ENCODE measurements at regions not wholly inside any gene's neighbourhood (a gene's known extent, or its start where the extent isn't known, plus 50 kb on each side); places are given as distances from the start of the nearest gene placed in this dataset.
"Not testable (repeated sequence)": the region's sequence is repeated elsewhere in the genome, so short reads cannot be mapped to it uniquely, and the experiment has no call there.

DNA sequence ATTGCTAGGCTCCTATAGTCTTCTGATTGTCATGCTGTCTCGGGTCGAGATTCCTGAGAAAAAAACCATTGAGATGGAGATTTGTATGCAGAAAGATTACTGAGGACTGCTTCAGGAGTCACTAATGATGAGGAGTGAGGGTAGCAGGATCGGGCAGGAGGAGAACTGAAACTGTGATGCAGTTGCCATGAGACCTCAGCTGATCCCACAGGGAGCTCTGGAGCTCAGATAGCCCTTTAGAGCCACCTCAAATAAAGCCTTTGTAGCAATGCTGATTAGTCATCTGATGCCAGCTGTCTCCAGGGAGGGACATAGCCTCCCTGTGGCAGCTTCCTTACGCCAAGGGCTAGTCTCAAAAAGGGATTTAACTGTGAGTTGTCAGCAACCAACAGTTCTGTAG lies 256.9 kb downstream of the DMAC1 start:
- DNase-seq (ENCODE audit: low read depth): no peak

DNA sequence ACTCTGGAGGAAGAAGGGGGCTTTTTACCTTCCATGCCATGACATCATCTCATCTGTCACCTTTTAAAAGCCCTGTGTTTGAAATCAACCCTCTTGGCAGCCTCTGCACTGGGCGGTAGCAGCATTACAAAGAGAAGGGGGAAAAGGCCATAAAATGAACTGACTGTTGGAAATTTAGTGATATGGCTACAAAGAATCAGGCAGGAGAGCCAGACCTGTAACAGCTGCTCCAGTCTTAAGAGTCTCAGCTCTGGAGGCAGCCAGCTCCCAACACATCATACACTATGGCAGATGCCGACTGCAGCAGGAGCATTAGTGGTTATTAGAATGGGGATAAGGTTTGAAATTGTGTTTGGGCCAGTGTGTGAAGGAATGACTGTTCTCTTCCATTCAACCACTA lies 257.5 kb downstream of the DMAC1 start:
- no peak for DNase-seq (ENCODE audit: low read depth)

DNA sequence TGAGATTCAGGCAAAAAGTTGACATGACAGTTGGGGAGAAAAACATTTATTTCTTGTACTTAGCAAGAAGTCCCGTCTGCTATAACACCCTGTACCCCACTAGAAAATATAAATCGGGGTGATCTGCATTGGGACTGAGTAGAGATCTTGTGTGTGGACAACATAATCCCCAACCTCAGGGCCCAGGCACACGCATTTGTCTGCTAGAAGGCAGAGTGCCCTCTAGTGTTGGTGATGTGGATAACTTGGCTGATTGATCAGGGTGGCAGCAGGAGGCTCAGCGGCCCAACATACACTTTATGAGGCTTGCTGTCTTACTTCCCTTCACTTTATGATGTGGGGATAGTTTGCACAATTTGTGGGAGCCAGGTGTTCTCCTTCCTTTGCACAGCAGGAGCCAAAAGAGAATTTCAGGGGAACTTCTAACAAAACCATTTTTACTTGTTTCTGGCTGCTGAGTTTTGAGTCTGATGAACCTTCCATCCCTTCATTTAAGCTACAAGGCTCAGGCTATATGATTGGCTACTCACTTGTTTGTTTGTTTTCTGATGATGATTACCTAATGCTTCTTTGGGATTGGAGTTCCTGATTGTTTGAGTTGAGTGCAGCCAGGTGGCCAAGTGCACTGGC lies 263.2 kb downstream of the DMAC1 start:
- no peak for DNase-seq (ENCODE audit: low read depth)

DNA sequence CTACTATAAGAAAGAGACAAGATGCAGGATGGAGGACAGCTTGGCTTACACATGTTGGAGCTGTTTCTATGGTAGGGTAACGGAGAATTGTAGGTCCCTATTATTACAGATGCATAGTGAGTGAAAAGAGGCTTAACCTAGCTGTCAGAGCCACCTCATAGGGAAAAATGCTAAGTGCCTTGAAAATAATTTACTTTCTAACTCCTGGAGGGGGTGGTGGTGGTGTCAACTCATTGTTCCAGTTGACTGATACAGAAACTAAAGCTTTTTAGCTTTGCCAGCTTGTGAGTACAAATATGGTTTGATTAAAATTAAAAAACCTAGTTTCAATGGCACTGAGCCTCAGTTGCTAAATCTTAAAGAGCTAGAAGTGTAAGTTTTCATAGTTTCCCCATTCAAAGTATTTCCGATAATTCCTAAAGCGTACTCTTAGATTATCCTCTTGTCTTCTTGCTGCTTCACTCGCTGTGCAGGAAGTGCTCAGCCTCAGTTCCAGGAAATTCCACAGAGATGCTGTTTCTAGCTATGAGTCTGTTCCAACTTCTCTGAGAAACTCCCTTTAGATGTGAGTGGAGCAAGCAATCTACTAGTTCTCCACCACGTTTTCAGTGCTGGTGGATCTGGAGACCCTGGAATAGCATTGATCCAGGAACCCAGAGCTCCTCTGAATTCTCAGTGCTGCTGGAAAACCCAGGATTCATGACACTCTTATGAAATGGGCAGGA lies 265.2 kb downstream of the DMAC1 start:
- DNase-seq (ENCODE audit: low read depth): no peak

DNA sequence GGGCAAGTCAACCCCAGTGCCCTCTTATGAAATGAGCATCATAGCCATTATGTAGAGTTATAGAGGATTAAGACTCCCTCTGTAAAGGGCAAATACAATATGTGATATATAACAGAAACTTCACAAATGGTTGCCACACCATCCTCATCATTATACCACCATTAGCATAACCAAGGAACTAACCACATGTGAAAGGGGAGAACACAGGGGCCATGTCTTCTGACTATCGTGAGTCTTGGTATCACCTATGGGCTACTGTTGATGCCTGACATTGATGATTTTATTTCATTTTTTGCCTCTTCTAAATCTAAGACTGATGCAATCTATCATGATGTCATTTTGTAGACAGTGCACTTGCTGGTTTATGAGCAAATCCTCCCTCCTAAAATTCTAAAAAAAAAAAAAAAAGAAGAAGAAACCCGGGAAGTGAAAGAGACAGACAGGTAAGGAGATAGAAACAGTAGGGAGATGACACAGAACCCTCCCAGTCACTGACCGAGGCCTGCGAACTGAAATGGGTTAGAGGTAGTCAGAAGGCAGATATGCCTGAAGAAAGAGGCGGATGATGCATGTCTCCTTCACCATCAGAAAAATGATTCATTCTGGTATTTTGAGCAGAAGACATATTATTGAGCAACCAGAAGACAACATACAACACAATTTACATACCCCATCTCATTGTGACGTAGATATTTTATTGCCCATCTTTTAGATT lies 266.0 kb downstream of the DMAC1 start:
- no peak for DNase-seq (ENCODE audit: low read depth)

DNA sequence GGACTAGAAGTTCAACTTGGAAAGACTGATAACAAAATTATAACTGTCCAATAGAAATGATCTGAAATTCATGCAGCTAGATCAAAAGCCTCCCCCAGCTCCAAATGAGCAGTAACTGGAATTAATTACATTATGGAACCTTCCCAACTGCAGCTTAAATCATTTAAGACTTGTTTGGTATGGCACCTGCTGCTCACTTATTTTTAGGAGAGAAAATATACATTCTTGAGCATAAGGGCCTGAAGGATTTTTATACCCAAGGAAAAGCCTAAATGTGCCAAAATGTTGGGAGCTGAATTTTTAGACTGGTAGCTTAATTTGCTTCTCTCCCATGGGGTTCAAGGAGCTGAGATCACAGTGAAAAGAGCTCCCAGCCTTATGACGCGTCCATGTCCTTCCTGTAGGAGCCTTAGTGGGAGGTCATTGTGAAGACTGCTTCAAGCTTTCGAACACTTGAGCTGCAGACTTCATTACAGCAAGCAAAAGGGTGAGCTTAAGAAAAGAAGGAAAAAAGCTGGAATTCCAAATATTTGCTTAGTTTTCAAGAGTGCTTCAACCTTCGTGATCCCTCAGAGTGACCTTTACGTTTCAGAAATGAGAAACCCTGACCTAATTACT lies 276.0 kb downstream of the DMAC1 start:
- no peak for DNase-seq (ENCODE audit: low read depth)

DNA sequence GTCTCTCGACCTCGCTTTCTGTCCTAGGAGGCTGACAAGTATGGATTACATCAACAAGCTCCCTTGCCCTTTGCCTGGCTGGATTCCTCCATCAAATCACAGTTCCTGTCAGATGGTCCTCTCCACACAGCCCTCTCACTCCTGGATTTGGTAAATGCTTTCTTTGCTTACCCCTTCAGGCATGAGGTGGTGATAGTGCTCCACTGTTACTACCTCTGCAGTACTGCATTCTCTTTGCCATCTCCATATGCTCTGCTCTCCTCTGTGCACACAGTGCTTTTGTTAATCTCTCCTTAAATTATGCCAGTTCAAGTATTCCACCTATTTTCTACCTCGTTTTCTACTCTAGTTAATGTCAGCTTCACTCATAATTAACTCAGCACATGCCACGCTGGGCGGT lies 279.2 kb downstream of the DMAC1 start:
- no peak for DNase-seq (ENCODE audit: low read depth)

DNA sequence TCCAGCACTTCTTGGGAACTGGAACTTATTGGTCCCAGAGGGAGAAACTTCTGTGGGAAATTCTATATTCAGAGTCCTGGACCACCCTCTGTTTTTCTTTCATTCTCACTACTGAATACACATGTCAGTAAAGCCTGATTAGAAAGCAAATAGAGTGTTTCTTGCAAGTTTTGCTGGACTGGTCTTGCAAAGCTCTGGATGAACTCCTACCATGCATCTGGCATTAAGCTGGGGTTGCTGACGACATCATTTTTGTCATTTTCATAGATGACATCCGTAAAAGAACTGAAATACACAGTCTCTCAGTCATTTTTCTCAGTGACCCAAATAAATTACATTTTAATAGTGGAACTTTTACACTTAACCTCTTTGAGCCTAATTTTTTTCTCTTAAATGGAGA lies 283.2 kb downstream of the DMAC1 start:
- no peak for DNase-seq (ENCODE audit: low read depth)

DNA sequence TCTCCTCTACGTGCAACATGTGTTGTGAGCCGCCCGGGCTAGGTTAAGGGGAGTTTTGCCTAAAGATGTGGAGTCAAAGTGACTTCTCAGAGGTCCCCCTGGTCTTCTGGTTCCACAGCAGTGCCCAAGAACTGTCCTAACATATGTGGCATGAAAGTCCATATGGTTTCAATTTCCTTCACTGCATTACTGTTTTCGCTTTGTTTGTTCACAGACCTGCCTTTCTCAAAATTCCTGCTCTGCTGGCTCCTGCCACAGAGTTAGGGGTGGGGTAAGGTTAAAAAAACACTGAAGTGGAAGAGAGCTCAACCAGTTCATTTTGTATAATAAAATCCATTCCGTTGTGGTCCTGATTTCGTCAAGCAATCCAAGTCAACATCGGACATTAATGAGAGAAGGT lies 289.4 kb downstream of the DMAC1 start:
- DNase-seq (ENCODE audit: low read depth): no peak

DNA sequence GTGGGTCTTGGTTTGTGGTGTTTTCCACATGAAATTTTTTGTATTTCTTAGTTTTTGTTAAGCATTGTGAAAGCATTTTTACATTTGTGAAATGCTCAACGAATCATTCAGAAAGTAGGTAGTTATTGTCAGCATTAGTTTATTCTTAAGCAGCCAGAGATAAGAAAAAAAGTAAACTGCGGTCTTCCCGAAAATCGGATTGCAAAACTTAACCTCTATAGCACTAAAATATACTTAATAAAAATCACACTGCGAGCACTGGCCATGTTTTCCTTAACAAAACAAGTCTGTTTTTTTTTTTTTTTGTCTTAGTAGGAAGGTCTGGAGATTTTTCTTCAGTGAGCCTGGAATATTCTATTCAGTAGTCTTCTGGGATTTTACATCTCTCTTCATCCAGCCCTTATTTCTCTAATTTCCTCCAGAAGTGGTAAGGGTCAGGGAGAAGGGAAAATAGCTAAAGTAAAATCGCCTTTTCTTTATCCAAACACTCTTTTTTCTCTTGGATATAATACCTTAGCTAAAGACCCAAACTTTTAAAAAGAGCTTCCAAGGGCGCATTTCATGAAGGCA lies 289.9 kb downstream of the DMAC1 start:
- DNase-seq (ENCODE audit: low read depth): no peak

DNA sequence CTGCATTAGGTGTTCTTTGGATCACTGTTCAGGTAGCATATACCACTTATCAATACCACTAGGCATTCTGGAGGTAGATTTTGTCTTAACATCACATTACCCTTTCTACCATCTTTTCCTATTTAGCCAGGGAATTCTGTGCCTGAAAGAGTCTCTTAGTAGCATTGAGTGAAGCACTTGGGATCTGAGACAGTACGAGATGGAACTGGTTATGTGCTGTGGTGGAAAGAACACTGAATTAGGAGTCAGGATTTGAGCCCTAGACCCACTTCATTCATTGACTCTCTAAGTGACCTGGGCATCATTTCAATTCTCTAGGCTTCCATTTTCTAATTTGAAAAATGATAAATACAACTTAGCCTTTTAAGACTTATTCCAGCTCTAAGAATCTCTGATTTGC lies 291.1 kb downstream of the DMAC1 start:
- no peak for DNase-seq (ENCODE audit: low read depth)

DNA sequence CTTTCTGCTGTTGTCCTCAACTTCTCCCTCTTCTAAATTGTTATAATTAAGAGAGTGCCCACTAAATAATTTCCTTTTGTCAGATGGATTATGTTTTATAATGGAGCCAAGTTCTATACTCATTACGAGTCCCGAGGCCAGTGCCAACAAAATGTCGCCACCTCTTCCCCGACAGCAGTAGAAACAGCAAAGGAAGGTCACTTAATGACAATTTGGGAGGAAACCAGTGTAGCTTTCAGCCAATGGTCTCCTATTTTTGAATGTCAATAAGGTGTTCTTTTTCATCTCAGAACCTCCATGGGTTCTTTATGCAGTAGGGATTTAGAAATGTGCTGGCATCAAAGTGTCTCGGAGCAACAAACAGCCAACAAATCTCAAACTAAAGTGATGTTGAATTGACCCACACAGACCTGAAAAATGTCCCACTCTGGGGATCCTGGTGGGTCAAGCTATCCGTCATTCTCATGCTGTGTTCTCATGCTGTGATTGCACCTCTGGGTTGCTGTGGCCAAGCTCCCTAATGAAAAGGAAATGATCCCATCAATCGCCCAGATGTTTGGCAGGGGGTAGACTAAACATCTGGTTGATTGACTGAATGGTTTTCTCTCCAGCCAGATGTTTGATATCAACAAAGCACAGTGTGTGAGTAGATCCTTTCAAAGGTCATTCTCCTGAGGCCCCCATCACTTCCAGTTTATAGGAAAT lies 291.9 kb downstream of the DMAC1 start:
- no peak for DNase-seq (ENCODE audit: low read depth)

DNA sequence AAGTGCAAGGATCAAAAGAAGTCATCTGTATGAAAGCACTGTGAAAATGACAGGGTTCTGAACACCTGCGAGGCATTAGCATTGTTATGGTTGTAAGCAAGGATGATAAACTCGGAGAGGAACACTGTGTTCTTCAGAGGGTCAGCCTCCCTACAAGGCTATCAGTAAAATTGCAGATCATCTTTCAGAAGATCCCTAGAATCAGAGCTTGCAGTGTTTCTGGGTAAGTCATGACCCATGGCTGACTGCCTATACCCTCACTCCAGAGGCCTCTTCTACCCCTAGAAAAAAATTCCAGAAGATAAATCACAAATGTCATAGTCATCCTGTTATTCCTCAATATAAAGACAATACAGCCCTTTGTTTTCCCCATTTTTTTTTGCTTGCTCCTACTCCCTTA lies 292.6 kb downstream of the DMAC1 start:
- no peak for DNase-seq (ENCODE audit: low read depth)

DNA sequence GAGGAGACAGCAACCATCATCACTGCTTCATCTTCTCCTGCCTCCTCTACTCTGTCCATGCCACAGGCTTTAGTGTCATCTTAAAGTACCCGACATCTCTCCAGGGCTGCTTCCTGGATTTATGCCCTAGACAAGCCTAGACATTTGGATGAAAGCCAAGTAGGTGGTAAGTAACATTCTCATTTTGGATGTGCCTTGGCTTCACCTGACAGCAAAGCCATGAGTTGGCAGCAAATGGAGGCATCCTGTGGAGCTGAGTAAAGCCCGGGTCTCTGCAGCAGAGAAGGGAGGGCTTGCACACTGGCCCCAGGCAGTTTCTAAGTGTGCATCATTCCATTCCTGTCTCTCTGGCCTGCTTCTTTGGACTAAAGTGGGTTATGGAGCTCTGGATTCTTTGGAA lies 299.1 kb downstream of the DMAC1 start:
- no peak for DNase-seq (ENCODE audit: low read depth)

DNA sequence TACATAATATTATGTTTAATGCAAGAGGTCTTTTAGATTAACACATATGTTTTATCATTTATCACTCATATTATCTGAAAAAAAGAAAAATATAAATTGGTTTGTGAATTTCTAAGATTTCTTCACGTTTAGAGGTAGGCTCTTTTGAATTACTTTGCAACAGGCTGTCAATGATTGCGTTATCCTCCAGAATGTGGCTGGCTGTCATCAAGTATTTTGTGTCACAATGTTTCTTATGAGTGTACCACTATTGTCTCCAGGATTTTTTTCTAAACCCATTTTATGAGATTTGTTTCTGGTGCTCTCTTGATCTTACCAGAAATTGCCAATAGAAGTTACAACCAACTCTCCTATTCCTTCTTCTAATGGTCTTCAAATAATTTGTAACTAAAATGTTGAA lies 307.9 kb downstream of the DMAC1 start:
- DNase-seq (ENCODE audit: low read depth): no peak

DNA sequence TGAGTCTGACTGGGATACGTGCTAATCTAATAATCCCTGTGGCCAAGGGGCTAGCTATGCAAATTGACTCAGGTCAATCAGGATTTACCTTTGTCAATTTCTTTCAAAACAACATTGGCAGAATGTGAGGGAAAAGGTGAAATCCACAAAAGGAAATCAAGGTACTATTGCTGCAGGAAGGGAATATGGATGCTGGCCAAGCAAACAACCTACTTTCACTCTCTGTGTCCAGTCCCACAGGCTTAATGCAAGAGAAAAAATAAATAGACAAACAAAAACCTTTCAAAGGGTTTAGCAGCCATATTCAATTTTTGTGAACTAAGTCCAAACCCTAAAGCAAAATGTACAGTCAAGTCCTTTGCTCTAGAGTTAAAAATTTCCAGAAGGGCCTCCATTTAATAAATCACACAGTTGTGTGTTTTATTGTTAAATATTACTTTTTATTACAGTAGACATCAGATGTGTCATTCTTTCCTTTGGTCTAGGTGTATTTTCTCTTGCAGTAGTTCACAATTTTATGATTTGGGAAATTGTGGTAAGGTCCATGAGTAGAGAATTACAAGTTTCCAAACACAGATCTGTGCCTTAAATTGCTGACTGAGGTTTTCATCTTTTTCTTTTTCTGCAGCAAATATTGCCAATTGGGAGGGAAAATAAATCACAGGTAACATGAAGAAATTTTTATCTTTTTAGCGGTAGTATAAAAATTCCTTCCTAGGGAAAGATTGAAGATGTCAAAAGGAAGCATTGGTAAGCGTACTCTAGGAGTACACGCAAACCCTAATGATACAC lies 309.1 kb downstream of the DMAC1 start:
- DNase-seq (ENCODE audit: low read depth): no peak

DNA sequence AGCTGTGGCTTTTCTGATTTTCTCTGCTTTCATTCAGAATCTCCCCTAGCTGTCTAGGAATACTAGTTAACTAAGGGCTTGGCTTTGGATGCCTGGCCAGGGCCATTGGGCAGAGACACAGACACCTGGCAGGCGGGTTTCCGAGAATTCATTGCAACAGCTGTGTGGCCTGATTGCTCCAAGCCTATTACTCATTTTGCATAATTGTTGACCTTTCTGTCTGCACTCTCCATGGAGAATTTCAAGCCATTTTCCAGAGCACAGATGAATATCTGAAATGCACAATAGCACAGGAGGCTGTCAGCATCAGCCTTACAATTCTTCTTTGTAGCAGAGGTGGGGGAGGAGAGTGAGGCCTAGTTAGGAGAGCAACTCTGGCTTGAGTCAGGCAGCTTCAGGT lies 310.5 kb downstream of the DMAC1 start:
- no peak for DNase-seq (ENCODE audit: low read depth)

DNA sequence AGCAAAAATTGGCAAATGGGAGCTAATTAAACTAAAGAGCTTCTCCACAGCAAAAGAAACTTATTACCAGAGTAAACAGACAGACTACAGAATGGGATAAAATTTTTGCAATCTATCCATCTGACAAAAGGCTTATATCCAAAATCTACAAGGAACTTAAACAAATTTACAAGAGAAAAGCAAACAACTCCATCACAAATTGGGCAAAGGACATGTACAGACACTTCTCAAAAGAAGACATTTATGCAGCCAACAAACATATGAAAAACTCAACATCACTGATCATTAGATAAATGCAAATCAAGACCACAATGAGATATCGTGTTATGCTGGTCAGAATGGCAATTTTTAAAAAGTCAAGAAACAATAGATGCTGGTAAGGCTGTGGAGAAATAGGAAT lies 315.6 kb downstream of the DMAC1 start:
- DNase-seq (ENCODE audit: low read depth): not testable (repeated sequence)

DNA sequence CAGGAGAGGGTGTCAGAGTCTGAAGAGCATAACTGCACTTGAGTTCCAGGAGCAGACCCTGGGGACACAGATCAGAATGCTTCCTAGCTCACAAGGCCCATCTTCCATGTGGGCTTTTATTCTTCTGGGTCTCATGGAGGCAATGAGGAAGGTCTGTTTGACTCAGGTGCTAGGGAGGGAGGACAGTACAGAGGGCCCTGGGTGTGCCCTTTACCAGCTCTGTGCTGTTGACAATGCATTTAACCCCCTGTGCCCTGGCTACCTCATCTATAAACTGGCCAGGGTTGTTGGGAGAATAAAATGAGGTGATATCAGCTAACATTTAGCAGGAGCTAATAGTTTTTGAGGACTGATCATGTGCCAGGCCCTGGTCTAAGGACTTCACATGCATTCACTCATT lies 318.0 kb downstream of the DMAC1 start:
- DNase-seq (ENCODE audit: low read depth): no peak

DNA sequence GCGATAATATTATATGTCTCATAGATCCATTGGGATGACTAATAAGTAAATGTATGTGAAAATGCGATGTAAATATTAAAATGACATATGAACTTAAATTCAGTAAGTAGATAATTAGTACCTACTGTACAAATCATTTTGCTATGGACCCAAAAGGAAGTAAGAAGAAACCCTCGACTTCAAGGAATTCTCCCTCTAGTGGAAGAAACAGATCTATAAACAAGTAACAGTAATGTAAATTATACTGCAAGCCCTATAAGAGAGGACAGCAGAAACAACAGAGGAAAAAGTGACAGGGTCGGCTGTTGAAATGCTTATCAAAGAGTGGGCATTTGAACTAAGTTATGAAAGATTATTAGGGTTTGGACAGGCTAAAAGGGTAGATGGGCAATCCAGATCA lies 320.3 kb downstream of the DMAC1 start:
- DNase-seq (ENCODE audit: low read depth): no peak

DNA sequence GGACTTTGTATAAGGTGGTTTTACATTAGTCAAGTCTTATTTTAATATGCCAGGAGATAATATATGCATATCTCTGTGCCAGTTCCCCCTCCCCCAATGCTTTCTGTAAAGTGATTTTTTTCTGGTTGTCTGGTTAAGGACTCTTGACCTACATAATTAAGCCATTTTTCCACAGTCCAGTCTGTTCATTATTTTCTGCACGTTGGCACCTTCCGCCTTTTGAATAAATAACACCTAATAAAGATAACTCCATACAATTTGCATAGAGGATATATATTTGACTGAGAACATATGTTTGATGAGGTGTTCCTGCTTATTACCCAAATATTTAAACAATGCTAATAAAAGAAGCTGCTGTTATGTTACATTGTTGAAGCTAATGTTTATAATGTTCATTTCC lies 320.9 kb downstream of the DMAC1 start:
- DNase-seq (ENCODE audit: low read depth): no peak

Data from activated gamma-delta T cell treated with anti-CD3 and anti-CD28 coated beads, Interleukin-2, amount 50 U/mL, for 16 hours (primary cell).